RKO (cell line): ENCODE measurements at regions not wholly inside any gene's neighbourhood (a gene's known extent, or its start where the extent isn't known, plus 50 kb on each side); places are given as distances from the start of the nearest gene placed in this dataset.

Experiments used
- DNase-seq: peaks from one replicate; pipeline ENCODE4 v3.0.0-alpha.2; 2016; ENCODE audit warnings: low spot score

- no peak for DNase-seq
Measured at GRCh38 chr6:9937031-9937763, 477.7 kb downstream of the TFAP2A start.

- DNase-seq = no peak
Measured at GRCh38 chr6:9936551-9936950, 478.3 kb downstream of the TFAP2A start.

GRCh38 chr6:9933677-9934076, 481.2 kb downstream of the TFAP2A start:
- peak; percentile 3 for DNase-seq

GRCh38 chr6:9927275-9927674, 487.6 kb downstream of the TFAP2A start:
- DNase-seq = no peak

GRCh38 chr6:9924971-9925370, 489.9 kb downstream of the TFAP2A start:
- DNase-seq = no peak

- no peak for DNase-seq
Measured at GRCh38 chr6:9921366-9921765, 493.5 kb downstream of the TFAP2A start.

- no peak for DNase-seq
Measured at GRCh38 chr6:9914951-9915350, 499.9 kb downstream of the TFAP2A start.

GRCh38 chr6:9901376-9901775, 513.5 kb downstream of the TFAP2A start:
- DNase-seq = no peak

- no peak for DNase-seq
Measured at GRCh38 chr6:9896806-9897205, 518.1 kb downstream of the TFAP2A start.

- DNase-seq = no peak
Measured at GRCh38 chr6:9890893-9891292, 524.0 kb downstream of the TFAP2A start.

- no peak for DNase-seq
Measured at GRCh38 chr6:9890469-9890868, 524.4 kb downstream of the TFAP2A start.

- DNase-seq = no peak
Measured at GRCh38 chr6:9878535-9878934, 536.3 kb downstream of the TFAP2A start.

- no peak for DNase-seq
Measured at GRCh38 chr6:9875605-9876353, 539.1 kb downstream of the TFAP2A start.

- DNase-seq = no peak
Measured at GRCh38 chr6:9862603-9863167, 552.2 kb downstream of the TFAP2A start.

GRCh38 chr6:9851541-9852380, 563.1 kb downstream of the TFAP2A start:
- DNase-seq = peak; percentile 38

- DNase-seq = no peak
Measured at GRCh38 chr6:9851006-9851405, 563.9 kb downstream of the TFAP2A start.

- DNase-seq = peak; percentile 45
Measured at GRCh38 chr6:9848094-9848493, 566.8 kb downstream of the TFAP2A start.

- no peak for DNase-seq
Measured at GRCh38 chr6:9841886-9842725, 572.8 kb downstream of the TFAP2A start.

GRCh38 chr6:9834233-9834632, 580.6 kb downstream of the TFAP2A start:
- DNase-seq = no peak

GRCh38 chr6:9831783-9832182, 583.1 kb downstream of the TFAP2A start:
- no peak for DNase-seq

- DNase-seq = no peak
Measured at GRCh38 chr6:9830808-9831207, 584.1 kb downstream of the TFAP2A start.
